ENCODE measurements at regions not wholly inside any gene's neighbourhood (a gene's known extent, or its start where the extent isn't known, plus 50 kb on each side); places are given as distances from the start of the nearest gene placed in this dataset.
"Not testable (repeated sequence)": the region's sequence is repeated elsewhere in the genome, so short reads cannot be mapped to it uniquely, and the experiment has no call there.

GRCh38 chr12:131199221-131199620, 245.5 kb downstream of the ADGRD1 start:
- H3K4me3 ChIP-seq, result no peak overlapping the region
- in situ Hi-C loops (cut with MboI; ENCODE audit: low sequenced_read_pairs in 4 of 4) (no loop called here), intact Hi-C loops (cut with DNase I; ENCODE audit: low total_unique reads) (no loop called here)
- TF ChIP-seq CTCF (IDR thresholded peaks at IDR 0.05 in 4 of 5, conservative IDR thresholded peaks at IDR 0.05 in 1 of 5) (no peak), POLR2A (IDR thresholded peaks at IDR 0.05) (no peak)
- H3K27me3 ChIP-seq, result no peaks in the 10 kb centered on the region
- no peaks in the 10 kb centered on the region for H3K9me3 ChIP-seq
- ATAC-seq (no peak), DNase-seq (no peak)
- H3K4me1 ChIP-seq, result no peaks in the 10 kb centered on the region
- no peak overlapping the region for H3K27ac ChIP-seq
- H3K36me3 ChIP-seq, result no peaks in the 10 kb centered on the region

GRCh38 chr12:131201912-131202311, 248.2 kb downstream of the ADGRD1 start:
- H3K27ac ChIP-seq; in situ Hi-C loops (cut with MboI; ENCODE audit: low sequenced_read_pairs in 4 of 4); DNase-seq; intact Hi-C loops (cut with DNase I; ENCODE audit: low total_unique reads); H3K36me3 ChIP-seq; H3K27me3 ChIP-seq; H3K9me3 ChIP-seq; H3K4me3 ChIP-seq; H3K4me1 ChIP-seq: not testable (repeated sequence)
- peak in 1 of 2 donors; percentile 30 for ATAC-seq

- in situ Hi-C loops (cut with MboI; ENCODE audit: low sequenced_read_pairs in 4 of 4), result no loop called here
- intact Hi-C loops (cut with DNase I; ENCODE audit: low total_unique reads), result no loop called here
- H3K27ac ChIP-seq, result no peak overlapping the region
- no peaks in the 10 kb centered on the region for H3K9me3 ChIP-seq
- TF ChIP-seq CTCF (IDR thresholded peaks at IDR 0.05 in 4 of 5, conservative IDR thresholded peaks at IDR 0.05 in 1 of 5) (no peak), POLR2A (IDR thresholded peaks at IDR 0.05) (no peak)
- H3K4me1 ChIP-seq, result no peaks in the 10 kb centered on the region
- DNase-seq (no peak), ATAC-seq (no peak)
- H3K36me3 ChIP-seq, result no peaks in the 10 kb centered on the region
- H3K27me3 ChIP-seq, result no peaks in the 10 kb centered on the region
- H3K4me3 ChIP-seq, result no peak overlapping the region
Observed at GRCh38 chr12:131202592-131203378, 249.1 kb downstream of the ADGRD1 start.

GRCh38 chr12:131203666-131204415, 250.1 kb downstream of the ADGRD1 start:
- no peak overlapping the region for H3K4me3 ChIP-seq
- intact Hi-C loops (cut with DNase I; ENCODE audit: low total_unique reads) (no loop called here), in situ Hi-C loops (cut with MboI; ENCODE audit: low sequenced_read_pairs in 4 of 4) (no loop called here)
- no peak for DNase-seq
- no peak for ATAC-seq
- H3K4me1 ChIP-seq, result no peaks in the 10 kb centered on the region
- H3K9me3 ChIP-seq, result no peaks in the 10 kb centered on the region
- no peak overlapping the region for H3K27ac ChIP-seq
- H3K36me3 ChIP-seq, result no peaks in the 10 kb centered on the region
- no peaks in the 10 kb centered on the region for H3K27me3 ChIP-seq
- TF ChIP-seq CTCF (IDR thresholded peaks at IDR 0.05 in 4 of 5, conservative IDR thresholded peaks at IDR 0.05 in 1 of 5), result no peak
- TF ChIP-seq POLR2A (IDR thresholded peaks at IDR 0.05), result no peak

GRCh38 chr12:131204416-131205274, 250.9 kb downstream of the ADGRD1 start:
- no peak overlapping the region for H3K4me3 ChIP-seq
- no peak for DNase-seq
- H3K27ac ChIP-seq, result no peak overlapping the region
- H3K36me3 ChIP-seq, result no peaks in the 10 kb centered on the region
- in situ Hi-C loops (cut with MboI; ENCODE audit: low sequenced_read_pairs in 4 of 4), result no loop called here
- intact Hi-C loops (cut with DNase I; ENCODE audit: low total_unique reads), result no loop called here
- H3K9me3 ChIP-seq, result no peaks in the 10 kb centered on the region
- ATAC-seq, result no peak
- TF ChIP-seq POLR2A (IDR thresholded peaks at IDR 0.05) (no peak), CTCF (IDR thresholded peaks at IDR 0.05 in 4 of 5, conservative IDR thresholded peaks at IDR 0.05 in 1 of 5) (no peak)
- H3K27me3 ChIP-seq, result peaks cover 0 to 4% (median 0%) of the 10 kb centered on the region in 3 donors
- no peaks in the 10 kb centered on the region for H3K4me1 ChIP-seq

GRCh38 chr12:131205275-131205933, 251.7 kb downstream of the ADGRD1 start:
- H3K27me3 ChIP-seq; ATAC-seq; H3K27ac ChIP-seq; H3K36me3 ChIP-seq; DNase-seq; intact Hi-C loops (cut with DNase I; ENCODE audit: low total_unique reads); H3K4me1 ChIP-seq; H3K4me3 ChIP-seq; in situ Hi-C loops (cut with MboI; ENCODE audit: low sequenced_read_pairs in 4 of 4); H3K9me3 ChIP-seq: not testable (repeated sequence)

All from gastrocnemius medialis (tissue), 4 donors.